Activated CD8-positive, alpha-beta T cell treated with anti-CD3 and anti-CD28 coated beads for 36 hours (primary cell): ENCODE measurements at regions not wholly inside any gene's neighbourhood (a gene's known extent, or its start where the extent isn't known, plus 50 kb on each side); places are given as distances from the start of the nearest gene placed in this dataset.

Experiments
- ATAC-seq: fragments of 200-7000 bp; cut with Tn5 transposase; one replicate; pipeline ENCODE4 v1.10.0; 2021; ENCODE audit warnings: mild to moderate bottlenecking, moderate library complexity
- CTCF ChIA-PET: fragments of 350-600 bp; sonication (Branson Sonifier 250); formaldehyde crosslinking; loops from one replicate; lab custom pipeline; 2021; ENCODE audit warnings: antibody characterized with exemption; lab: Charles Lee
- POLR2A ChIA-PET: fragments of 350-600 bp; sonication (Branson Sonifier 250); formaldehyde crosslinking; loops from one replicate; lab custom pipeline; 2021; ENCODE audit warnings: antibody characterized with exemption; lab: Charles Lee
- DNase-seq: peaks from one replicate; pipeline ENCODE4 v3.0.0-alpha.2; 2020
- H3K27ac Mint-ChIP-seq: one replicate; pipeline ENCODE4 v1.8.0; 2021; ENCODE audit warnings: mild to moderate bottlenecking, mixed read lengths
- H3K27me3 Mint-ChIP-seq: one replicate; pipeline ENCODE4 v1.8.0; 2021; ENCODE audit warnings: mixed read lengths
- H3K36me3 Mint-ChIP-seq: one replicate; pipeline ENCODE4 v1.8.0; 2021; ENCODE audit warnings: low read depth, mixed read lengths
- H3K4me1 Mint-ChIP-seq: one replicate; pipeline ENCODE4 v1.8.0; 2021; ENCODE audit warnings: low read depth, mixed read lengths
- H3K4me3 Mint-ChIP-seq: one replicate; pipeline ENCODE4 v1.8.0; 2021; ENCODE audit warnings: mild to moderate bottlenecking, moderate library complexity, mixed read lengths
- H3K9me3 Mint-ChIP-seq: one replicate; pipeline ENCODE4 v1.8.0; 2021; ENCODE audit warnings: mixed read lengths
- CTCF ChIP-seq: fragments of 200-600 bp; IDR thresholded peaks from one replicate; pipeline ENCODE4 v1.8.0; 2022; ENCODE audit warnings: antibody characterized with exemption, mild to moderate bottlenecking
- intact Hi-C: fragments of 100-400 bp; cut with micrococcal nuclease; formaldehyde crosslinking; loops from one replicate; pipeline ENCODE4 v1.10.0; 2022

- Mint-ChIP-seq H3K27me3 (peaks cover 13% of the 10 kb centered on the region), H3K36me3 (no peaks in the 10 kb centered on the region), H3K27ac (no peak overlapping the region), H3K4me3 (no peak overlapping the region), H3K9me3 (no peaks in the 10 kb centered on the region), H3K4me1 (no peaks in the 10 kb centered on the region)
- CTCF ChIA-PET: no interaction called here
- TF ChIP-seq CTCF: no peak
- intact Hi-C loops: no loop called here
- POLR2A ChIA-PET: no interaction called here
- DNase-seq (no peak), ATAC-seq (no peak)
These were observed 60.9 kb upstream of the MMADHC start for GRCh38 chr2:149648282-149649030.

GRCh38 chr2:149645391-149645790 lies 57.8 kb upstream of the MMADHC start:
- ChIA-PET CTCF (no interaction called here), POLR2A (no interaction called here)
- Mint-ChIP-seq H3K27me3 (peaks cover 12% of the 10 kb centered on the region), H3K4me1 (no peaks in the 10 kb centered on the region), H3K36me3 (no peaks in the 10 kb centered on the region), H3K4me3 (no peak overlapping the region), H3K27ac (no peak overlapping the region), H3K9me3 (no peaks in the 10 kb centered on the region)
- DNase-seq: no peak
- no peak for TF ChIP-seq CTCF
- no peak for ATAC-seq
- intact Hi-C loops: no loop called here
